HCT116 (cell line): ENCODE measurements at regions not wholly inside any gene's neighbourhood (a gene's known extent, or its start where the extent isn't known, plus 50 kb on each side); places are given as distances from the start of the nearest gene placed in this dataset.

Experiments
- ATAC-seq: fragments of 200-7000 bp; cut with Tn5 transposase; 2 replicates; pipeline ENCODE4 v1.9.1; 2020; ENCODE audit warnings: mild to moderate bottlenecking, moderate library complexity
- BruUV-seq: library from RNA; stranded (reverse); fragments of 400-500 nt; replicated peaks from 2 replicates; lab custom pipeline; 2021; lab: Mats Ljungman, UMichigan
- CTCF ChIA-PET: fragments of 300-600 bp; sonication (Branson Sonifier 250); formaldehyde crosslinking; loops from one replicate; lab custom pipeline; 2021; ENCODE audit warnings: antibody characterized with exemption; lab: Charles Lee
- POLR2A ChIA-PET: fragments of 300-600, 350-600 bp; sonication (Branson Sonifier 250); formaldehyde crosslinking; loops from one replicate; lab custom pipeline; 2021; ENCODE audit warnings: antibody characterized with exemption; lab: Charles Lee
- RAD21 ChIA-PET, 2 experiments: fragments of 300-600 bp; sonication (Branson Sonifier 250); formaldehyde crosslinking; loops; one replicate each; lab custom pipeline; 2023; ENCODE audit warnings: low total read pairs in 2 of 2; ENCODE audit not compliant: uncharacterized antibody in 2 of 2, unreplicated experiment in 2 of 2, low non-redundant PET in 1 of 2; lab: Charles Lee
- DNase-seq: peaks from one replicate; pipeline ENCODE4 v3.0.0-alpha.2; 2010; ENCODE audit warnings: low read depth, low spot score
- H2AFZ ChIP-seq: fragments of 200-600 bp; shearing (Covaris generic), sonication (generic); 2 replicates; pipeline ENCODE4 v1.6.1; 2017; ENCODE audit warnings: low read depth, mixed run types, mixed read lengths, antibody characterized with exemption, low read length; ENCODE audit not compliant: poor library complexity, severe bottlenecking
- H3K27ac ChIP-seq: 2 replicates; pipeline ENCODE4 v1.5.1; 2012; ENCODE audit warnings: low read depth, low read length
- H3K27me3 ChIP-seq: fragments of 200-600 bp; sonication (generic); 2 replicates; pipeline ENCODE4 v1.6.1; 2016; ENCODE audit warnings: mixed run types, low read length, mixed read lengths; ENCODE audit not compliant: insufficient read depth
- H3K36me3 ChIP-seq, 2 experiments: fragments of 200-500 bp in 1 of 2; fragments of 200-600 bp in 1 of 2; sonication (Bioruptor generic) in 1 of 2; sonication (generic) in 1 of 2; 2 replicates each; pipeline versions ENCODE4 v1.5.1 to v1.6.1; 2014 to 2016; ENCODE audit warnings: low read length in 2 of 2, inconsistent platforms in 1 of 2, mixed read lengths in 1 of 2, mixed run types in 1 of 2; ENCODE audit not compliant: insufficient read depth in 2 of 2, control insufficient read depth in 1 of 2
- H3K4me1 ChIP-seq, 2 experiments: fragments of 200-600 bp in 1 of 2; sonication (generic) in 1 of 2; 2 replicates each; pipeline versions ENCODE4 v1.5.1 to v1.6.1; 2012 to 2017; ENCODE audit warnings: low read length in 2 of 2, inconsistent platforms in 1 of 2, mild to moderate bottlenecking in 1 of 2, mixed read lengths in 1 of 2, mixed run types in 1 of 2, moderate library complexity in 1 of 2; ENCODE audit not compliant: insufficient read depth in 2 of 2, control insufficient read depth in 1 of 2
- H3K4me2 ChIP-seq: fragments of 200-600 bp; sonication (generic); 2 replicates; pipeline ENCODE4 v1.6.1; 2017; ENCODE audit warnings: mixed run types, low read length, mixed read lengths
- H3K4me3 ChIP-seq, 2 experiments: fragments of 200-600 bp in 1 of 2; sonication (generic) in 1 of 2; replicated peaks in 1 of 2; 2 replicates each; pipeline ENCODE4 v1.5.1; 2011 to 2016; ENCODE audit warnings: low read length in 2 of 2, control low read depth in 1 of 2, low read depth in 1 of 2, mild to moderate bottlenecking in 1 of 2, mixed read lengths in 1 of 2, mixed run types in 1 of 2
- H3K79me2 ChIP-seq: fragments of 200-600 bp; sonication (generic); 2 replicates; pipeline ENCODE4 v1.6.1; 2017; ENCODE audit warnings: mild to moderate bottlenecking, mixed run types, low read length, moderate library complexity, mixed read lengths; ENCODE audit not compliant: insufficient read depth
- H3K9ac ChIP-seq: fragments of 200-600 bp; sonication (generic); 2 replicates; pipeline ENCODE4 v1.6.1; 2016; ENCODE audit warnings: low read length, mixed read lengths
- H3K9me2 ChIP-seq: fragments of 200-600 bp; sonication (generic), shearing (Covaris generic); 2 replicates; pipeline ENCODE4 v1.6.1; 2017; ENCODE audit warnings: mixed run types, mild to moderate bottlenecking, moderate library complexity; ENCODE audit not compliant: insufficient read depth
- H3K9me3 ChIP-seq, 2 experiments: fragments of 200-500 bp in 1 of 2; fragments of 200-600 bp in 1 of 2; sonication (Bioruptor generic) in 1 of 2; sonication (generic) in 1 of 2; 2 replicates each; pipeline ENCODE4 v1.6.1; 2014 to 2017; ENCODE audit warnings: low read length in 2 of 2, mixed read lengths in 2 of 2, inconsistent platforms in 1 of 2, low read depth in 1 of 2, mild to moderate bottlenecking in 1 of 2, mixed run types in 1 of 2, moderate library complexity in 1 of 2; ENCODE audit not compliant: control insufficient read depth in 1 of 2, insufficient read depth in 1 of 2
- H4K20me1 ChIP-seq: fragments of 200-600 bp; sonication (generic), shearing (Covaris generic); 2 replicates; pipeline ENCODE4 v1.6.1; 2017; ENCODE audit warnings: mixed run types, mild to moderate bottlenecking, moderate library complexity; ENCODE audit not compliant: insufficient read depth
- ATF3 ChIP-seq: IDR thresholded peaks from 2 replicates; pipeline ENCODE4 v1.6.1; 2012
- CBX3 ChIP-seq: IDR thresholded peaks from 2 replicates; pipeline ENCODE4 v1.6.1; 2012; ENCODE audit warnings: low read depth
- EGR1 ChIP-seq: IDR thresholded peaks from 2 replicates; pipeline ENCODE4 v1.6.1; 2012; ENCODE audit warnings: low read depth
- EZH2 ChIP-seq: fragments of 200-600 bp; sonication (generic); IDR thresholded peaks from 2 replicates; pipeline ENCODE4 v1.6.1; 2017; ENCODE audit warnings: antibody characterized with exemption, mixed run types
- FOSL1 ChIP-seq: IDR thresholded peaks from 2 replicates; pipeline ENCODE4 v1.6.1; 2012; ENCODE audit warnings: low read depth
- MAX ChIP-seq: IDR thresholded peaks from 2 replicates; pipeline ENCODE4 v1.6.1; 2012
- RAD21 ChIP-seq: IDR thresholded peaks from 2 replicates; pipeline ENCODE4 v1.6.1; 2012; ENCODE audit warnings: low read depth, mild to moderate bottlenecking
- REST ChIP-seq: IDR thresholded peaks from 2 replicates; pipeline ENCODE4 v1.6.1; 2012; ENCODE audit warnings: low read depth
- SP1 ChIP-seq: IDR thresholded peaks from 2 replicates; pipeline ENCODE4 v1.6.1; 2012; ENCODE audit warnings: low read depth
- TCF7L2 ChIP-seq: IDR thresholded peaks from 2 replicates; pipeline ENCODE4 v1.7.0; 2011; ENCODE audit warnings: borderline replicate concordance, inconsistent platforms; ENCODE audit not compliant: insufficient read depth, insufficient read length; ENCODE audit errors: extremely low read depth
- YY1 ChIP-seq: IDR thresholded peaks from 2 replicates; pipeline ENCODE4 v1.6.1; 2011; ENCODE audit warnings: low read length, low read depth, moderate library complexity, mild to moderate bottlenecking; ENCODE audit not compliant: insufficient replicate concordance; ENCODE audit errors: extremely low read depth
- ZBTB33 ChIP-seq: IDR thresholded peaks from 2 replicates; pipeline ENCODE4 v1.6.1; 2011; ENCODE audit warnings: mild to moderate bottlenecking, low read length, moderate library complexity; ENCODE audit not compliant: insufficient replicate concordance; ENCODE audit errors: extremely low read depth
- ZFX ChIP-seq: fragments of 450-650 bp; IDR thresholded peaks from 2 replicates; pipeline ENCODE4 v1.6.1; 2017
- ZNF274 ChIP-seq: fragments of 200-500 bp; sonication (Bioruptor generic); IDR thresholded peaks from 2 replicates; pipeline ENCODE4 v1.6.1; 2014; ENCODE audit warnings: mild to moderate bottlenecking, low read depth, low read length, inconsistent platforms
- intact Hi-C: fragments of 100-400 bp; cut with micrococcal nuclease; formaldehyde crosslinking; loops from 2 replicates; pipeline ENCODE4 v1.10.0; 2022

GRCh38 chr17:12575641-12576040 lies 90.0 kb upstream of the MYOCD start:
- H3K27ac ChIP-seq = no peak overlapping the region
- ChIA-PET POLR2A (no interaction called here), CTCF (no interaction called here), RAD21 (no interaction called here)
- H3K9me3 ChIP-seq = no peaks in the 10 kb centered on the region
- H3K9ac ChIP-seq = no peak overlapping the region
- no peak overlapping the region for H2AFZ ChIP-seq
- no peaks in the 10 kb centered on the region; a peak in 1 of 4 replicates for H3K36me3 ChIP-seq
- BruUV-seq = no TSS peak
- H3K4me1 ChIP-seq = no peaks in the 10 kb centered on the region
- DNase-seq (no peak), ATAC-seq (no peak)
- TF ChIP-seq MAX (no peak), EGR1 (no peak), RAD21 (no peak), FOSL1 (no peak), CBX3 (no peak), YY1 (no peak), ZNF274 (no peak), REST (no peak), SP1 (no peak), ZFX (no peak), TCF7L2 (no peak), ATF3 (no peak), EZH2 (no peak), ZBTB33 (no peak)
- H3K27me3 ChIP-seq = peaks cover 20% of the 10 kb centered on the region; the same call in 1 of the 2 replicates
- H3K4me2 ChIP-seq = no peak overlapping the region
- no peaks in the 10 kb centered on the region for H3K79me2 ChIP-seq
- H4K20me1 ChIP-seq = no peaks in the 10 kb centered on the region
- intact Hi-C loops = no loop called here
- no peaks in the 10 kb centered on the region for H3K9me2 ChIP-seq
- no peak overlapping the region for H3K4me3 ChIP-seq
